ENCODE measurements at regions not wholly inside any gene's neighbourhood (a gene's known extent, or its start where the extent isn't known, plus 50 kb on each side); places are given as distances from the start of the nearest gene placed in this dataset.

DNA sequence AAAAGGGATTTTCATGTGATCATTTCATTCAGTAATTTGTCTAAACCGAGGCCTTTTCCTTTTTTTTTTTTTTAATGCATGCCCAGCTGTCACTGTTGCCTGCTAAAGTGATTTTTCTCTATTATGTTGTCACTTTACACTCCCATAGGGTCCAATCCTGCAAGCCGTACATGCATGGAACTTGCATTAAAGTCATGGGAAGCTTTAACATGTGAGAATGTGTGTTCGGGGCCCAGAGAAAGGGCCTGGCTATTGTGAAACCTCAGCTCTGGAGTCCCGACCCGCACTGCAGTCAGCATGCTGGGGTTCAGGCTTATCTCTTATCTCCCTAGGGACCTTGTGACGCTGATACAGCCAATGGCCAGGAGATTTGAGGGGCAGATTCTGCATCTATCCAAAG is 474.6 kb downstream of the SLC4A3 start:
- TF ChIP-seq FOXA1 (IDR thresholded peaks at IDR 0.05): no peak
- no peak for TF ChIP-seq SP1 (IDR thresholded peaks at IDR 0.05)
- TF ChIP-seq NFRKB (IDR thresholded peaks at IDR 0.05): no peak
- TF ChIP-seq TARDBP (IDR thresholded peaks at IDR 0.05): no peak
- TF ChIP-seq L3MBTL2 (conservative IDR thresholded peaks at IDR 0.05): no peak
- TF ChIP-seq SUZ12 (IDR thresholded peaks at IDR 0.05): no peak
- TF ChIP-seq LEF1 (IDR thresholded peaks at IDR 0.05; ENCODE audit: borderline replicate concordance): no peak
- no peak for TF ChIP-seq FOXK2 (IDR thresholded peaks at IDR 0.05)
- no peak for TF ChIP-seq ZNF384 (IDR thresholded peaks at IDR 0.05)

Measured in HEK293T (cell line).